IMR-90 (cell line): ENCODE measurements at regions not wholly inside any gene's neighbourhood (a gene's known extent, or its start where the extent isn't known, plus 50 kb on each side); places are given as distances from the start of the nearest gene placed in this dataset.

ENCODE experiments used
- ATAC-seq: fragments of 200-7000 bp; cut with Tn5 transposase; 2 replicates; pipeline ENCODE4 v1.9.1; 2020; ENCODE audit warnings: low read depth, mild to moderate bottlenecking, moderate library complexity
- BruUV-seq: library from RNA; stranded (reverse); fragments of 400-500 nt; replicated peaks from 2 replicates; lab custom pipeline; 2021; lab: Mats Ljungman, UMichigan
- CTCF ChIA-PET: fragments of 300-600 bp; formaldehyde crosslinking; extraction: SDS; loops from one replicate; lab custom pipeline; 2021; ENCODE audit warnings: antibody characterized with exemption; lab: Yijun Ruan, JAX
- POLR2A ChIA-PET: fragments of 300-600 bp; sonication (Branson Sonifier 250); formaldehyde crosslinking; loops from one replicate; lab custom pipeline; 2022; ENCODE audit warnings: antibody characterized with exemption; ENCODE audit not compliant: unreplicated experiment; lab: Charles Lee
- DNase-seq: peaks from one replicate; pipeline ENCODE4 v3.0.0; 2013
- H2AFZ ChIP-seq: replicated peaks from 2 replicates; pipeline ENCODE3; 2013; ENCODE audit warnings: low read length, mild to moderate bottlenecking; ENCODE audit not compliant: poor library complexity
- H2AK5ac ChIP-seq: 2 replicates; pipeline ENCODE4 v1.6.1; 2013; ENCODE audit warnings: low read depth, low read length, inconsistent platforms
- H2AK9ac ChIP-seq: replicated peaks from 2 replicates; pipeline ENCODE3; 2013; ENCODE audit warnings: mild to moderate bottlenecking, low read depth, low read length, moderate library complexity; ENCODE audit not compliant: poor library complexity
- H2BK120ac ChIP-seq: 2 replicates; pipeline ENCODE4 v1.6.1; 2013; ENCODE audit warnings: low read depth, low read length, inconsistent platforms
- H2BK15ac ChIP-seq: 3 replicates; pipeline ENCODE4 v1.6.1; 2013; ENCODE audit warnings: low read depth, low read length, inconsistent platforms
- H2BK20ac ChIP-seq: 2 replicates; pipeline ENCODE4 v1.6.1; 2013; ENCODE audit warnings: low read depth, mild to moderate bottlenecking, inconsistent platforms, low read length, moderate library complexity
- H2BK5ac ChIP-seq: 2 replicates; pipeline ENCODE4 v1.6.1; 2013; ENCODE audit warnings: mild to moderate bottlenecking, low read depth, low read length, inconsistent platforms; ENCODE audit not compliant: poor library complexity, severe bottlenecking
- H3K14ac ChIP-seq: replicated peaks from 2 replicates; pipeline ENCODE4 v1.6.1; 2013; ENCODE audit warnings: low read depth, low read length, inconsistent platforms
- H3K18ac ChIP-seq: 2 replicates; pipeline ENCODE4 v1.6.1; 2013; ENCODE audit warnings: low read depth, low read length, control low read depth
- H3K23ac ChIP-seq: 2 replicates; pipeline ENCODE4 v1.6.1; 2013; ENCODE audit warnings: low read depth, low read length, inconsistent platforms
- H3K27ac ChIP-seq: 2 replicates; pipeline ENCODE4 v1.5.1; 2013; ENCODE audit warnings: mild to moderate bottlenecking, control low read depth, low read length; ENCODE audit not compliant: insufficient read depth
- H3K27me3 ChIP-seq: 2 replicates; pipeline ENCODE4 v1.6.1; 2013; ENCODE audit warnings: low read length; ENCODE audit not compliant: control insufficient read depth, insufficient read depth
- H3K36me3 ChIP-seq: 2 replicates; pipeline ENCODE4 v1.6.1; 2013; ENCODE audit warnings: low read length, mixed read lengths; ENCODE audit not compliant: control insufficient read depth, insufficient read depth
- H3K4ac ChIP-seq: 2 replicates; pipeline ENCODE4 v1.6.1; 2013; ENCODE audit warnings: low read depth, low read length, inconsistent platforms
- H3K4me1 ChIP-seq: 2 replicates; pipeline ENCODE4 v1.6.1; 2013; ENCODE audit warnings: low read length, mixed read lengths; ENCODE audit not compliant: control insufficient read depth, insufficient read depth
- H3K4me2 ChIP-seq: 2 replicates; pipeline ENCODE4 v1.6.1; 2013; ENCODE audit warnings: low read depth, mild to moderate bottlenecking, control low read depth, low read length, moderate library complexity
- H3K4me3 ChIP-seq: 2 replicates; pipeline ENCODE4 v1.5.1; 2013; ENCODE audit warnings: low read depth, mild to moderate bottlenecking, control low read depth, low read length, moderate library complexity; ENCODE audit not compliant: insufficient read depth
- H3K56ac ChIP-seq: 2 replicates; pipeline ENCODE4 v1.6.1; 2013; ENCODE audit warnings: low read length, inconsistent platforms; ENCODE audit not compliant: insufficient read depth; ENCODE audit errors: extremely low read depth
- H3K79me1 ChIP-seq, 2 experiments: 2 replicates each; pipeline ENCODE4 v1.6.1; 2013; ENCODE audit warnings: low read length in 2 of 2, inconsistent platforms in 1 of 2, low read depth in 1 of 2
- H3K9ac ChIP-seq: 2 replicates; pipeline ENCODE4 v1.6.1; 2013; ENCODE audit warnings: low read depth, low read length, control low read depth
- H3K9me1 ChIP-seq: 2 replicates; pipeline ENCODE4 v1.6.1; 2013; ENCODE audit warnings: low read length, inconsistent platforms; ENCODE audit not compliant: insufficient read depth
- H3K9me3 ChIP-seq: 2 replicates; pipeline ENCODE4 v1.6.1; 2013; ENCODE audit warnings: low read length; ENCODE audit not compliant: control insufficient read depth, insufficient read depth
- H4K20me1 ChIP-seq: 2 replicates; pipeline ENCODE4 v1.6.1; 2013; ENCODE audit warnings: low read length, inconsistent platforms; ENCODE audit not compliant: insufficient read depth
- H4K5ac ChIP-seq: 2 replicates; pipeline ENCODE4 v1.6.1; 2013; ENCODE audit warnings: mild to moderate bottlenecking, low read depth, low read length, control low read depth
- H4K8ac ChIP-seq, 2 experiments: 2 replicates each; pipeline ENCODE4 v1.6.1; 2013; ENCODE audit warnings: low read depth in 2 of 2, low read length in 2 of 2, control low read depth in 1 of 2, inconsistent platforms in 1 of 2
- H4K91ac ChIP-seq: 2 replicates; pipeline ENCODE4 v1.6.1; 2013; ENCODE audit warnings: low read depth, low read length, inconsistent platforms; ENCODE audit not compliant: insufficient read depth
- FOS ChIP-seq: fragments of 150-350 bp; IDR thresholded peaks from 2 replicates; pipeline ENCODE4 v1.6.1; 2016; ENCODE audit warnings: low read depth, low read length
- MAZ ChIP-seq: IDR thresholded peaks from 2 replicates; pipeline ENCODE4 v1.6.1; 2012; ENCODE audit warnings: low read depth, mild to moderate bottlenecking, low read length, improper control_type of control experiment, moderate library complexity, borderline replicate concordance
- NFE2L2 ChIP-seq: fragments of 150-350 bp; IDR thresholded peaks from 2 replicates; pipeline ENCODE4 v1.6.1; 2016; ENCODE audit warnings: low read depth, mild to moderate bottlenecking, low read length
- RAD21 ChIP-seq: IDR thresholded peaks from 2 replicates; pipeline ENCODE4 v1.6.1; 2012; ENCODE audit warnings: low read length, improper control_type of control experiment
- SMC3 ChIP-seq: fragments of 150-350 bp; IDR thresholded peaks from 2 replicates; pipeline ENCODE4 v1.6.1; 2016; ENCODE audit warnings: low read depth, mild to moderate bottlenecking, antibody characterized with exemption, low read length, moderate library complexity
- whole genome bisulfite sequencing, 2 experiments: methylation state at CpG; one replicate each; pipeline versions ENCODE4 v1.1.5 to v1.1.7; 2013; ENCODE audit warnings: missing lambda C conversion rate in 2 of 2; ENCODE audit not compliant: insufficient read length in 1 of 2; ENCODE audit errors: extremely low coverage in 2 of 2; 5-methylcytosine and 5-hydroxymethylcytosine counted together
- dilution Hi-C: fragments of 300-500 bp; cut with HindIII; formaldehyde crosslinking; loops from one replicate; pipeline ENCODE4 v1.14.3; 2018; ENCODE audit warnings: low sequenced_read_pairs; ENCODE audit not compliant: unreplicated experiment
- in situ Hi-C: fragments of 300-500 bp; cut with MboI; formaldehyde crosslinking; loops from 3 replicates; pipeline ENCODE4 v1.14.3; 2019; ENCODE audit warnings: low sequenced_read_pairs, inconsistent platforms, mixed read lengths
- intact Hi-C: fragments of 100-400 bp; cut with micrococcal nuclease; formaldehyde crosslinking; loops from 2 replicates; pipeline ENCODE4 v1.10.0; 2022
- TF ChIP-seq, protein P1 (sequence below): fragments of 150-350 bp; IDR thresholded peaks from 2 replicates; pipeline ENCODE4 v1.6.1; 2017; ENCODE audit warnings: mild to moderate bottlenecking, antibody characterized with exemption, low read length, low read depth
- TF ChIP-seq, protein P2 (sequence below): conservative IDR thresholded peaks from 2 replicates; pipeline ENCODE4 v1.5.1; 2012; ENCODE audit warnings: mild to moderate bottlenecking, low read depth, low read length, improper control_type of control experiment

DNA sequence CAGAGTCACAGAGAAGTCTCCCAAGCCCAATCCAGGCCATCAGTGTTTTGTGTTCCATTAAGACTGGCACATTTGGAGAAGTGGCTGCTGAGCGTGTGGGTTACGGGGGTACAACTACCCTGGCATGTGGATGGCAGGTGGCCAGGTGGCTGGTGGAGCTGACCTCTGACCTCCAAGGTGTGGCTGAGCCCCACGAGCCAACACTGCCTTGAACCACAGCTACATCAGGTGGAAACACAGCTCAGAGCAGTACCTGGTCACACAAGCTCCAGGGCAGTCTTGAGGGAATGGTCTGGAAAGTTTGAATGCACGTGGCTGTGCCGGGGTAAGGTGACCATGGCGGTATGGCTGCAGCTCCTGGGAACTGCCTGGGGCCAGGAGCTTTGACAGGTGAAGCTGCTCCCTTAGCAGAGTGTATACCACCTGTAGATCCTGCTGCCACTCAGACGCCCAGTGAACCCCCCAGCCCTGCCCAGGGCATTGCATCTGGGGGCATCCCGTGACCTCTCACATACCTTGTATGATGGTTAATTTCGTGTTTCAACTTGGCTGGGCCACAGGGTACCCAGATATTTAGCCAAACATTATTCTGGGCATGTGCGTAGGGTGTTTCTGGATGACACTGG, 207.9 kb downstream of the GADD45G start:
- Histone ChIP-seq H2AK5ac (no peak overlapping the region), H3K14ac (no peak overlapping the region), H2BK20ac (no peak overlapping the region), H3K27ac (no peak overlapping the region), H3K56ac (no peak overlapping the region), H4K91ac (no peak overlapping the region), H4K20me1 (no peaks in the 10 kb centered on the region), H2AK9ac (no peak overlapping the region), H3K9me1 (no peaks in the 10 kb centered on the region), H3K4ac (no peak overlapping the region), H3K36me3 (no peaks in the 10 kb centered on the region), H3K9ac (no peak overlapping the region), H3K18ac (no peak overlapping the region), H3K27me3 (no peaks in the 10 kb centered on the region), H4K8ac (no peak overlapping the region), H3K4me3 (no peak overlapping the region), H3K79me1 (no peaks in the 10 kb centered on the region), H2BK15ac (no peak overlapping the region), H2BK5ac (no peak overlapping the region), H3K23ac (no peak overlapping the region), H3K4me2 (no peak overlapping the region), H4K5ac (no peak overlapping the region), H2BK120ac (no peak overlapping the region), H3K4me1 (no peaks in the 10 kb centered on the region), H2AFZ (no peak overlapping the region), H3K9me3 (no peaks in the 10 kb centered on the region)
- CTCF ChIA-PET: interaction anchor here (0.6 kb wide), 1 partner anchor 192 kb away, joined by 3 read pairs; no protein-coding TSS in a partner anchor
- no peak for ATAC-seq
- in situ Hi-C loops: no loop called here
- no peak for DNase-seq
- TF ChIP-seq FOS (no peak), NFE2L2 (no peak), MAZ (no peak), SMC3 (no peak), RAD21 (no peak)
- TF ChIP-seq, protein P1, sequence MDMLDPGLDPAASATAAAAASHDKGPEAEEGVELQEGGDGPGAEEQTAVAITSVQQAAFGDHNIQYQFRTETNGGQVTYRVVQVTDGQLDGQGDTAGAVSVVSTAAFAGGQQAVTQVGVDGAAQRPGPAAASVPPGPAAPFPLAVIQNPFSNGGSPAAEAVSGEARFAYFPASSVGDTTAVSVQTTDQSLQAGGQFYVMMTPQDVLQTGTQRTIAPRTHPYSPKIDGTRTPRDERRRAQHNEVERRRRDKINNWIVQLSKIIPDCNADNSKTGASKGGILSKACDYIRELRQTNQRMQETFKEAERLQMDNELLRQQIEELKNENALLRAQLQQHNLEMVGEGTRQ: no peak
- TF ChIP-seq, protein P2, sequence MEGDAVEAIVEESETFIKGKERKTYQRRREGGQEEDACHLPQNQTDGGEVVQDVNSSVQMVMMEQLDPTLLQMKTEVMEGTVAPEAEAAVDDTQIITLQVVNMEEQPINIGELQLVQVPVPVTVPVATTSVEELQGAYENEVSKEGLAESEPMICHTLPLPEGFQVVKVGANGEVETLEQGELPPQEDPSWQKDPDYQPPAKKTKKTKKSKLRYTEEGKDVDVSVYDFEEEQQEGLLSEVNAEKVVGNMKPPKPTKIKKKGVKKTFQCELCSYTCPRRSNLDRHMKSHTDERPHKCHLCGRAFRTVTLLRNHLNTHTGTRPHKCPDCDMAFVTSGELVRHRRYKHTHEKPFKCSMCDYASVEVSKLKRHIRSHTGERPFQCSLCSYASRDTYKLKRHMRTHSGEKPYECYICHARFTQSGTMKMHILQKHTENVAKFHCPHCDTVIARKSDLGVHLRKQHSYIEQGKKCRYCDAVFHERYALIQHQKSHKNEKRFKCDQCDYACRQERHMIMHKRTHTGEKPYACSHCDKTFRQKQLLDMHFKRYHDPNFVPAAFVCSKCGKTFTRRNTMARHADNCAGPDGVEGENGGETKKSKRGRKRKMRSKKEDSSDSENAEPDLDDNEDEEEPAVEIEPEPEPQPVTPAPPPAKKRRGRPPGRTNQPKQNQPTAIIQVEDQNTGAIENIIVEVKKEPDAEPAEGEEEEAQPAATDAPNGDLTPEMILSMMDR: no peak
- dilution Hi-C loops: no loop called here
- POLR2A ChIA-PET: no interaction called here
- 67% methylated on average over 7 of the region's 10 CpGs; no CpG with 5 or more reads in 1 of the 2 experiments for WGBS, 2 experiments
- no TSS peak for BruUV-seq
- intact Hi-C loops: no loop called here
